Uterus (tissue), 2 donors: ENCODE measurements at regions not wholly inside any gene's neighbourhood (a gene's known extent, or its start where the extent isn't known, plus 50 kb on each side); places are given as distances from the start of the nearest gene placed in this dataset.

Source experiments
- CTCF ChIP-seq, 4 experiments: fragments of 200-600 bp in 2 of 4; fragments of 450-650 bp in 2 of 4; sonication (generic) in 2 of 4; IDR thresholded peaks; one replicate each; pipeline ENCODE4 v1.5.1; 2016 to 2019; ENCODE audit warnings: antibody characterized with exemption in 4 of 4, mild to moderate bottlenecking in 2 of 4, moderate library complexity in 1 of 4
- POLR2A ChIP-seq, 2 donors: fragments of 450-650 bp; IDR thresholded peaks; one replicate each; pipeline ENCODE4 v1.6.1; 2016; ENCODE audit warnings: antibody characterized with exemption in 2 of 2, mild to moderate bottlenecking in 1 of 2, moderate library complexity in 1 of 2

GRCh38 chr11:23284631-23285030 lies 424.4 kb upstream of the CCDC179 start:
- TF ChIP-seq CTCF (IDR thresholded peaks at IDR 0.05), result no peak
- TF ChIP-seq POLR2A (IDR thresholded peaks at IDR 0.05), result no peak
